NCI-H2227 (cell line): ENCODE measurements at regions not wholly inside any gene's neighbourhood (a gene's known extent, or its start where the extent isn't known, plus 50 kb on each side); places are given as distances from the start of the nearest gene placed in this dataset.
"Not testable (repeated sequence)": the region's sequence is repeated elsewhere in the genome, so short reads cannot be mapped to it uniquely, and the experiment has no call there.

ENCODE experiments used
- DNase-seq: peaks from one replicate; lab custom pipeline; 2025; ENCODE audit not compliant: unreplicated experiment; lab: John Stamatoyannopoulos, UW

GRCh38 chr4:30869387-30869786, 149.2 kb downstream of the PCDH7 start:
- not testable (repeated sequence) for DNase-seq

GRCh38 chr4:30870513-30870912, 150.3 kb downstream of the PCDH7 start:
- no peak for DNase-seq

GRCh38 chr4:30875658-30876269, 155.6 kb downstream of the PCDH7 start:
- no peak for DNase-seq

- DNase-seq: no peak
Measured at GRCh38 chr4:30879855-30880598, 159.9 kb downstream of the PCDH7 start.

GRCh38 chr4:30881985-30882384, 161.8 kb downstream of the PCDH7 start:
- no peak for DNase-seq

GRCh38 chr4:30882443-30882842, 162.3 kb downstream of the PCDH7 start:
- DNase-seq: no peak

- no peak for DNase-seq
Measured at GRCh38 chr4:30882995-30883675, 163.0 kb downstream of the PCDH7 start.

- no peak for DNase-seq
Measured at GRCh38 chr4:30901461-30902451, 181.6 kb downstream of the PCDH7 start.

GRCh38 chr4:30903502-30904214, 183.5 kb downstream of the PCDH7 start:
- no peak for DNase-seq

GRCh38 chr4:30904215-30904555, 184.0 kb downstream of the PCDH7 start:
- DNase-seq: no peak

GRCh38 chr4:30904588-30904987, 184.4 kb downstream of the PCDH7 start:
- no peak for DNase-seq

- DNase-seq: no peak
Measured at GRCh38 chr4:30912098-30912714, 192.0 kb downstream of the PCDH7 start.

- no peak for DNase-seq
Measured at GRCh38 chr4:30916337-30917274, 196.4 kb downstream of the PCDH7 start.

GRCh38 chr4:30917946-30918345, 197.8 kb downstream of the PCDH7 start:
- no peak for DNase-seq

- no peak for DNase-seq
Measured at GRCh38 chr4:30919458-30919857, 199.3 kb downstream of the PCDH7 start.

- DNase-seq: no peak
Measured at GRCh38 chr4:30920043-30920442, 199.9 kb downstream of the PCDH7 start.

GRCh38 chr4:30922625-30923024, 202.5 kb downstream of the PCDH7 start:
- DNase-seq: no peak

- DNase-seq: no peak
Measured at GRCh38 chr4:30924495-30924894, 204.3 kb downstream of the PCDH7 start.

GRCh38 chr4:30929649-30930048, 209.5 kb downstream of the PCDH7 start:
- no peak for DNase-seq
